RWPE2 (cell line): ENCODE measurements at regions not wholly inside any gene's neighbourhood (a gene's known extent, or its start where the extent isn't known, plus 50 kb on each side); places are given as distances from the start of the nearest gene placed in this dataset.
A peak's percentile ranks its signal among the peaks of the same experiment; 100 is the strongest.

Experiments used
- ATAC-seq: fragments of 200-7000 bp; cut with Tn5 transposase; 3 replicates; pipeline ENCODE4 v1.9.1; 2021; ENCODE audit warnings: low read depth
- DNase-seq: peaks from one replicate; pipeline ENCODE4 v3.0.0-alpha.2; 2020; ENCODE audit warnings: low spot score
- H3K27ac ChIP-seq: fragments of 450-650 bp; 2 replicates; pipeline ENCODE4 v1.5.1; 2017; ENCODE audit warnings: mild to moderate bottlenecking; ENCODE audit not compliant: poor library complexity, severe bottlenecking
- H3K27me3 ChIP-seq: fragments of 250-450 bp; sonication (Bioruptor Pico); 2 replicates; pipeline ENCODE4 v1.5.1; 2021; ENCODE audit warnings: mild to moderate bottlenecking, moderate library complexity; ENCODE audit not compliant: insufficient read depth, poor library complexity, severe bottlenecking
- H3K36me3 ChIP-seq: fragments of 250-450 bp; sonication (Bioruptor Pico); 2 replicates; pipeline ENCODE4 v1.5.1; 2020; ENCODE audit warnings: low read depth, mild to moderate bottlenecking, moderate library complexity
- H3K4me1 ChIP-seq: fragments of 250-450 bp; sonication (Bioruptor Pico); 2 replicates; pipeline ENCODE4 v1.5.1; 2021; ENCODE audit warnings: mild to moderate bottlenecking, moderate library complexity; ENCODE audit not compliant: insufficient read depth, poor library complexity, severe bottlenecking
- H3K4me3 ChIP-seq: fragments of 250-450 bp; sonication (Bioruptor Pico); 2 replicates; pipeline ENCODE4 v1.5.1; 2021; ENCODE audit warnings: mild to moderate bottlenecking, moderate library complexity; ENCODE audit not compliant: severe bottlenecking
- H3K9me3 ChIP-seq: fragments of 250-450 bp; sonication (Bioruptor Pico); 2 replicates; pipeline ENCODE4 v1.5.1; 2021; ENCODE audit warnings: mild to moderate bottlenecking, moderate library complexity; ENCODE audit not compliant: severe bottlenecking
- CTCF ChIP-seq: fragments of 450-650 bp; IDR thresholded peaks from one replicate; pipeline ENCODE4 v1.5.1; 2017; ENCODE audit warnings: mild to moderate bottlenecking, moderate library complexity; ENCODE audit not compliant: poor library complexity, severe bottlenecking

GRCh38 chr1:222865718-222866117 is 50.9 kb downstream of the DISP1 start:
- TF ChIP-seq CTCF, result no peak
- no peak for DNase-seq
- H3K27me3 ChIP-seq, result no peaks in the 10 kb centered on the region
- no peak overlapping the region for H3K4me3 ChIP-seq
- H3K36me3 ChIP-seq, result no peaks in the 10 kb centered on the region
- H3K27ac ChIP-seq, result no peak overlapping the region
- ATAC-seq, result no peak
- no peaks in the 10 kb centered on the region for H3K9me3 ChIP-seq
- no peaks in the 10 kb centered on the region for H3K4me1 ChIP-seq

- Histone ChIP-seq H3K27me3 (no peaks in the 10 kb centered on the region), H3K9me3 (no peaks in the 10 kb centered on the region), H3K4me3 (no peak overlapping the region), H3K27ac (no peak overlapping the region), H3K36me3 (no peaks in the 10 kb centered on the region), H3K4me1 (no peaks in the 10 kb centered on the region)
- no peak for TF ChIP-seq CTCF
- ATAC-seq, result no peak
- DNase-seq, result no peak
Measured at GRCh38 chr1:222867316-222867715, 52.5 kb downstream of the DISP1 start.

GRCh38 chr1:222876182-222876581 is 61.3 kb downstream of the DISP1 start:
- Histone ChIP-seq H3K9me3 (no peaks in the 10 kb centered on the region), H3K36me3 (no peaks in the 10 kb centered on the region), H3K27ac (no peak overlapping the region), H3K4me1 (no peaks in the 10 kb centered on the region), H3K27me3 (no peaks in the 10 kb centered on the region), H3K4me3 (no peak overlapping the region)
- ATAC-seq (no peak), DNase-seq (no peak)
- TF ChIP-seq CTCF, result no peak

GRCh38 chr1:222877854-222878253 is 63.0 kb downstream of the DISP1 start:
- TF ChIP-seq CTCF, result no peak
- Histone ChIP-seq H3K4me3 (no peak overlapping the region), H3K9me3 (no peaks in the 10 kb centered on the region), H3K27ac (no peak overlapping the region), H3K27me3 (no peaks in the 10 kb centered on the region), H3K36me3 (no peaks in the 10 kb centered on the region), H3K4me1 (no peaks in the 10 kb centered on the region)
- no peak for DNase-seq
- no peak for ATAC-seq

GRCh38 chr1:222880587-222880986 is 65.7 kb downstream of the DISP1 start:
- no peaks in the 10 kb centered on the region for H3K9me3 ChIP-seq
- H3K4me3 ChIP-seq, result no peak overlapping the region
- H3K4me1 ChIP-seq, result no peaks in the 10 kb centered on the region
- ATAC-seq (peak; percentile 40; the same call in 1 of the 3 replicates), DNase-seq (no peak)
- no peak overlapping the region for H3K27ac ChIP-seq
- H3K36me3 ChIP-seq, result no peaks in the 10 kb centered on the region
- TF ChIP-seq CTCF, result no peak
- no peaks in the 10 kb centered on the region for H3K27me3 ChIP-seq
